Nephron (organoid): ENCODE measurements at regions not wholly inside any gene's neighbourhood (a gene's known extent, or its start where the extent isn't known, plus 50 kb on each side); places are given as distances from the start of the nearest gene placed in this dataset.

ENCODE experiments used
- H3K27ac Mint-ChIP-seq, 3 experiments: 2 replicates each; pipeline ENCODE4 v1.8.0; 2020; ENCODE audit warnings: mixed read lengths in 3 of 3, mild to moderate bottlenecking in 2 of 3, moderate library complexity in 1 of 3
- H3K27me3 Mint-ChIP-seq: 2 replicates; pipeline ENCODE4 v1.8.0; 2021; ENCODE audit warnings: low read depth, mild to moderate bottlenecking, moderate library complexity, mixed read lengths
- H3K36me3 Mint-ChIP-seq: 2 replicates; pipeline ENCODE4 v1.8.0; 2020; ENCODE audit warnings: low read depth, mixed read lengths
- H3K4me1 Mint-ChIP-seq: 2 replicates; pipeline ENCODE4 v1.8.0; 2020; ENCODE audit warnings: mixed read lengths
- H3K4me3 Mint-ChIP-seq, 3 experiments: 2 replicates each; pipeline ENCODE4 v1.8.0; 2020; ENCODE audit warnings: mild to moderate bottlenecking in 3 of 3, mixed read lengths in 3 of 3, moderate library complexity in 2 of 3
- H3K9me3 Mint-ChIP-seq: 2 replicates; pipeline ENCODE4 v1.8.0; 2020; ENCODE audit warnings: mixed read lengths
- TF ChIP-seq, protein P1 (sequence below), 3 experiments: fragments of 200-600 bp; sonication (generic); IDR thresholded peaks; one replicate each; pipeline ENCODE4 v1.5.0; 2021; ENCODE audit warnings: antibody characterized with exemption in 3 of 3; ENCODE audit not compliant: unreplicated experiment in 3 of 3

DNA sequence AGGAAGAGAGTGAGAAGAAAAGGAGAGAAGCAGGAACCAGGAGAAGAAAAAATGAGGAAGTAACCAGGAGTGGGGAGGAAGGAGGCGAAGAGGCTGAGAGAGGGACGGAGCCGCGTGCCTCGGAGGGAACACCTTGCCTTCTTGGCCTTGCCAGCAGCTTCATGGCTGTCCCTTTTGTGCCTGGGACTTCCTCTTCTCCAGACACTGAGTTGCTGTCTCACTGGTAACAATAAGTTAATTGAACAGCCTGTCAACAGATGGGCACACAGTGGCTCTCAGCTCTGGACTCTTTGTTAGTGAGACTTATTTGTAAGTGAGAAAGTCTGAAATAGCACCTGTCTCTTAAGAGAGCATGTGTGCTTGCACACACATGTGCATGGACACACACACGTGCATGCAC lies 83.2 kb downstream of the GATA3 start:
- Mint-ChIP-seq H3K4me3 (no peak overlapping the region), H3K36me3 (no peaks in the 10 kb centered on the region), H3K27me3 (peaks cover 12% of the 10 kb centered on the region), H3K9me3 (no peaks in the 10 kb centered on the region), H3K4me1 (no peaks in the 10 kb centered on the region), H3K27ac (no peak overlapping the region)
- TF ChIP-seq, protein P1, sequence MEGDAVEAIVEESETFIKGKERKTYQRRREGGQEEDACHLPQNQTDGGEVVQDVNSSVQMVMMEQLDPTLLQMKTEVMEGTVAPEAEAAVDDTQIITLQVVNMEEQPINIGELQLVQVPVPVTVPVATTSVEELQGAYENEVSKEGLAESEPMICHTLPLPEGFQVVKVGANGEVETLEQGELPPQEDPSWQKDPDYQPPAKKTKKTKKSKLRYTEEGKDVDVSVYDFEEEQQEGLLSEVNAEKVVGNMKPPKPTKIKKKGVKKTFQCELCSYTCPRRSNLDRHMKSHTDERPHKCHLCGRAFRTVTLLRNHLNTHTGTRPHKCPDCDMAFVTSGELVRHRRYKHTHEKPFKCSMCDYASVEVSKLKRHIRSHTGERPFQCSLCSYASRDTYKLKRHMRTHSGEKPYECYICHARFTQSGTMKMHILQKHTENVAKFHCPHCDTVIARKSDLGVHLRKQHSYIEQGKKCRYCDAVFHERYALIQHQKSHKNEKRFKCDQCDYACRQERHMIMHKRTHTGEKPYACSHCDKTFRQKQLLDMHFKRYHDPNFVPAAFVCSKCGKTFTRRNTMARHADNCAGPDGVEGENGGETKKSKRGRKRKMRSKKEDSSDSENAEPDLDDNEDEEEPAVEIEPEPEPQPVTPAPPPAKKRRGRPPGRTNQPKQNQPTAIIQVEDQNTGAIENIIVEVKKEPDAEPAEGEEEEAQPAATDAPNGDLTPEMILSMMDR (IDR thresholded peaks at IDR 0.05; ENCODE audit: unreplicated experiment in 3 of 3): no peak

DNA sequence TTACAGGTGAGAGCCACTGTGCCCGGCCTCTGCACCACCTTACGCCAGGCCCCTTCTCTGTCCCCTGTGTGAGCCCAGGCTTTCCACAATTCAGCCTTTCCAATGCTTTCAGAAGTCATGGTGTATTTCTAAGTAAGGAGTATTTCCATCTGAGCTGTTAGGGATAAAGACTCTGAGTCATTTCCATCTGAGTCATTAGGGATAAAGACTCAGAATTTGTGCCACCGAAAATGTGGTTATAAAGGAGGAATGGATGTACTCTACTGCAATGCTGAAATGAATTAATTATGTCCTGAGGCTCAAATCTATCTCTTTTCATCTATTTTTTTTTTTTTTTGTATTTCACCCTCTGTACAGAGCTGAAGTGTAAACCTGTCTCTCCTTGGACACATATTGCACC lies 84.0 kb downstream of the GATA3 start:
- TF ChIP-seq, protein P1 (IDR thresholded peaks at IDR 0.05; ENCODE audit: unreplicated experiment in 3 of 3): no peak
- no peaks in the 10 kb centered on the region for H3K36me3 Mint-ChIP-seq
- peaks cover 12% of the 10 kb centered on the region for H3K27me3 Mint-ChIP-seq
- no peaks in the 10 kb centered on the region for H3K4me1 Mint-ChIP-seq
- H3K27ac Mint-ChIP-seq: no peak overlapping the region
- H3K9me3 Mint-ChIP-seq: no peaks in the 10 kb centered on the region
- H3K4me3 Mint-ChIP-seq: no peak overlapping the region

DNA sequence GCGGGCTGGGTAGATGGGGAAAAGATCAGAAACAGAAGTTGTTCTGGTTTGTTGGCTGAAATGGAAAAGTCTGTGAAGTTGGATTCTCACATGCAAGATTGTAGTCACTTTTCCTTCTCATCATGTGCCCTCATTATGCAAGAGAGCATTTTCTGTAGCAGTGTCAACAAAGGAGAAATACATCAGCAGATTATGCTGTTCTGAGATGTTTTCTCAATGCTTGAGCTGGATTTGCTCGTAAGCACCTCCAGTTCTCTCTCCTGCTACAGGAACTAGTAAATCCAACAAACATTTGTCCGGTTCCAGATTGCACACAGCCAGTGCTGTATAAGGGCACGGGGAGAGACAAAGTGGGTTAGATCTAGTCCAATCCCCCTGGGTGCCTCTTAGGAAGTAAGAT lies 90.0 kb downstream of the GATA3 start:
- H3K4me1 Mint-ChIP-seq: no peaks in the 10 kb centered on the region
- no peaks in the 10 kb centered on the region for H3K9me3 Mint-ChIP-seq
- TF ChIP-seq, protein P1 (IDR thresholded peaks at IDR 0.05; ENCODE audit: unreplicated experiment in 3 of 3): no peak
- H3K27ac Mint-ChIP-seq: no peak overlapping the region
- peaks cover 5% of the 10 kb centered on the region for H3K27me3 Mint-ChIP-seq
- no peaks in the 10 kb centered on the region for H3K36me3 Mint-ChIP-seq
- no peak overlapping the region for H3K4me3 Mint-ChIP-seq

DNA sequence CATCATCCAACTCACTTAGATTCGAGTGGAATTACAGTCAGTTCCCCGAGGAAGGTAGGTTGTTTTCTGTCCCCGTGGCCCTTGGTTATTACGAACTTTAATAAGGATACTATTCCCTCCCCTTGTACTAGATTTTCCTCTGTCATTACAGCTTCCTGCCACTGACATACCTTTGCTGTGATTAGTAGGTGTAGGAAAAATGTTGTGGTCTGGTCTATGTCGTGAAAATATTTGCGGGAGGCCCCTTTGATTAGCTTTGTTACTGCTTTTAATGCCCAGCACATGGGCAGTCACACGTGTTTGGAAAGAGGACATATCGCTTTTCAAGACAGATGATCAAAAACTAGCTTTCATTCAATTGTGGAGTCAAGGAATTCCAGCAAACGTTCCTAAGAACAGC lies 92.2 kb downstream of the GATA3 start:
- Mint-ChIP-seq H3K4me3 (no peak overlapping the region), H3K27ac (no peak overlapping the region)
- TF ChIP-seq, protein P1 (IDR thresholded peaks at IDR 0.05; ENCODE audit: unreplicated experiment in 3 of 3): no peak

DNA sequence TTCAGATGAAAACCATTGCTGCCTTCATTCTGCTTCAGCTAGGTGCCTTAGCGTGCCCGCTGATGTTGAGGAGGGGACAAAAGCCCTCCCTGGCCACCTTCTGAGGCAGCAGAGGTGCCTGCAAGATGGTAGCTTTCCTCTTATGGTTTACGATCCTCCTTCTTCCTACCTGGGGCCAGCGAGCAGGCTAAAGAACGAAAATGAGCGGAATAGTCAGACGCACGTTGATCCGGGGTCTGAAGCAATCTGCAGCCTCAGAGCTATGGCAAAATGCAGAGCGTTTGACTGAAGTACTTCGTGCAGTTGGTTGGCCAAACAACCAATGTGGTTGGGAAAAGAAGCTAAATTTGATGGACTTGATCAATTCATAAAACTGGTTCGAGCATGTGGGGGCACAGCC lies 95.5 kb downstream of the GATA3 start:
- Mint-ChIP-seq H3K27ac (no peak overlapping the region), H3K4me3 (no peak overlapping the region), H3K4me1 (no peaks in the 10 kb centered on the region), H3K9me3 (no peaks in the 10 kb centered on the region), H3K36me3 (no peaks in the 10 kb centered on the region), H3K27me3 (no peaks in the 10 kb centered on the region)
- TF ChIP-seq, protein P1 (IDR thresholded peaks at IDR 0.05; ENCODE audit: unreplicated experiment in 3 of 3): no peak

More for the DNA sequence above, 92.2 kb downstream of the GATA3 start:
- H3K36me3 Mint-ChIP-seq: no peaks in the 10 kb centered on the region
- H3K4me1 Mint-ChIP-seq: no peaks in the 10 kb centered on the region
- no peaks in the 10 kb centered on the region for H3K9me3 Mint-ChIP-seq
- no peaks in the 10 kb centered on the region for H3K27me3 Mint-ChIP-seq

DNA sequence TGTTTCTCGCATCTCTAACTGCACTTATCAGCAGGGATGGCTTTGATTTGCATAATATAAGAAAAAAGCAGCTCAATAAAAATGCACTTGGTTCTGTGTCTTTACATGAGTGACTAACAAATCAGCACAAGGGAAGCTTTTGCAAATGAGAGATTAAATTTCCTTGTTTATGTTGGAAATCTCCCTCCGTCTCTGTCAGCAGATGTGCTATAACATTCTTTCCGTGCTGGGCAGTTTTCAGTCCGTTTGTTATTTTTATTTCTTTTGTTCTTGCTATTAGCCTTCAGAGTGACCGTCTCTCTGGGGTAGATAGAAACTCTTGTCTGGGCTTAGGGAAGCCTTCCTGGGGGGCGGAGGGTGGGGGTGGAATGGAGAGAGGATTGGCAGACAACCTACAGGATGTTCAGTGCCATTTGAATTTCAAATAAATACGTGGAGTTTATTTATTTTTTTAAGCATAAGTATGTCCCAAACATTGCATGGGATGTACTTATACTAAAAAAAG lies 96.0 kb downstream of the GATA3 start:
- H3K36me3 Mint-ChIP-seq: no peaks in the 10 kb centered on the region
- H3K9me3 Mint-ChIP-seq: no peaks in the 10 kb centered on the region
- H3K4me3 Mint-ChIP-seq: no peak overlapping the region
- no peak overlapping the region for H3K27ac Mint-ChIP-seq
- no peaks in the 10 kb centered on the region for H3K4me1 Mint-ChIP-seq
- TF ChIP-seq, protein P1 (IDR thresholded peaks at IDR 0.05; ENCODE audit: unreplicated experiment in 3 of 3): no peak
- H3K27me3 Mint-ChIP-seq: no peaks in the 10 kb centered on the region
